HG03460 (cell line): ENCODE measurements at regions not wholly inside any gene's neighbourhood (a gene's known extent, or its start where the extent isn't known, plus 50 kb on each side); places are given as distances from the start of the nearest gene placed in this dataset.

Experiments
- ATAC-seq: cut with Tn5 transposase; IDR thresholded peaks from one replicate; pipeline ENCODE4 v1.9.1; 2021; ENCODE audit not compliant: unreplicated experiment

- no peak for ATAC-seq
Observed at GRCh38 chr4:132245319-132245718, 903.8 kb upstream of the PCDH10 start.

- no peak for ATAC-seq
Observed at GRCh38 chr4:132264176-132264575, 884.9 kb upstream of the PCDH10 start.

GRCh38 chr4:132266374-132266773 is 882.7 kb upstream of the PCDH10 start:
- no peak for ATAC-seq

DNA sequence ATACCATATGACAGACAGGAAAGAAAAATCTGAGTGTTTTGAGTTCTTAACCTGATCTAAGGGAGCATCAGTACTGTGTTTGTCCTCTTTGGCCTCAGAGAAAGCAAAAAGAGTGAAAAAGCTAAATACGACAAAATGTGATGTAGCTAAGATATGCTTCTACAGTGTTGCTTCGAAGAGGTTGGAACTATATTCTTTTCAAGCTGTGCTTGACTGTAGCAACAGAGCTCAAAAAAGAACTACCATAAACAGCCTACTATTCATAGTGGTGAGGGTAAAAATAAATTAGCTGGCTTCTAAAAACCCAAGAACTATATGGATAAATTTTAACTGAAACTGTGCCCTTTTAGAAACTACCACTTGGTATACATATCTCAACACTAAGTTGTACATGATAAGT is 881.8 kb upstream of the PCDH10 start:
- no peak for ATAC-seq

- ATAC-seq = no peak
Observed at GRCh38 chr4:132269303-132269990, 879.6 kb upstream of the PCDH10 start.

- no peak for ATAC-seq
Observed at GRCh38 chr4:132275583-132276121, 873.4 kb upstream of the PCDH10 start.

- no peak for ATAC-seq
Observed at GRCh38 chr4:132276185-132276584, 872.9 kb upstream of the PCDH10 start.

GRCh38 chr4:132276989-132277388 is 872.1 kb upstream of the PCDH10 start:
- no peak for ATAC-seq

- ATAC-seq = no peak
Observed at GRCh38 chr4:132281733-132282132, 867.4 kb upstream of the PCDH10 start.

DNA sequence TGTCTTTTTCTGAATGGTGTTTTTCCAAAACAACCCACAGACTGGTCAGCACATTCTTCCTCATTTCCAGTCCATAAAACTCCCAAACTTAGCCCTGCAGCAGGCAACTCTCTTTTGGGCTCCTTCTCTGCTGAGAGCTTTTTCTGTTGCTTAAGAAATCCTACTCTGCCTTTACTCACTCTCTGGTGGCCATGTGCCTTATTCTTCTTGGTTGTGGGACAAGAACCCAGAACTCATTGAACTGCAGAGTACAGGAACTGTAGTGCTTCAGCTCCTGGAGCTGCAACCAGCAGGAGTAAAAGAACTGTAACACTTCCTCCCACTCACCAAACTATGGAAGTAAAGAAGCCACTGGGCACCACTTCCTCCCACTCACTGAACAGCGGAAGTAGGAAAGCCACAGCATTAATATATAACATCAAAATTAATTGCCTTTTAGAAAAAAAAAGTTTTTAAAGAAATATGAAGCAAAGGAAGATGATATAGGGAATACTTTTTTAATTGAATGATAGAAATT is 864.1 kb upstream of the PCDH10 start:
- no peak for ATAC-seq

DNA sequence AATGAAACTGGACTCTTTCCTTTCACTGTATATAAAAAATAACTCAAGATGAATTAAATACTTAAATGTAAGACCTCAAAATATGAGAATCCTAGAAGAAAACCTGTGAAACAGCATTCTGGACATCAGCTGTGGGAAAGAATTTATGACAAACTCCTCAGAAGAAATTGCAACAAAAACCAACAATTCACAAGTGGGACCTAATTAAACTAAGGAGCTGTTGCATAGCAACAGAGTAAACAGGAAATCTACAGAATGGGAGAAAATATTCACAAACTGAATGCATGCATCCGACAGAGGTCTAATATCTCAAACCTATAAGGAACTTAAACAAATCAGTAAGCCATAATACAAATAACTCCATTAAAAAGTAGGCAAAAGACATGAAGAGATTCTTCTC is 851.7 kb upstream of the PCDH10 start:
- ATAC-seq = no peak

- no peak for ATAC-seq
Observed at GRCh38 chr4:132299841-132300240, 849.3 kb upstream of the PCDH10 start.

GRCh38 chr4:132312521-132312920 is 836.6 kb upstream of the PCDH10 start:
- no peak for ATAC-seq

DNA sequence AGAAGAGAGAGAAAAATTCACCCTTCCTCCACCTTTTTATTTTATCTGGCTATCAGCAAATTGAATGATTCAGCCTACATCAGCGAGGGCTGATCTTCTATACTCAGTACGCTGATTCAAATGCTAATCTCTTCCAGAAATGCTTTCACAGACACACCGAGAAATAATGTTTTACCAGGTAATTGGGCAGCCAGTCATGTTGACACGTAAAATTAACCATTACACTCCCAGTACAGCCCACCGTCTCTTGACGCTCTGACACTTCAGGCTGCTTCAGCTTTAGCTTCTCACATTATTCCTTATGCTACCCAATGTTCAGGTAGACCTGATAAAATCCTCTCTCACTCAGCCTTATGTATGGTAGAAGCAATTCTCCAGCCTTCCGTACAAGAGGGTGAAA is 835.2 kb upstream of the PCDH10 start:
- no peak for ATAC-seq

DNA sequence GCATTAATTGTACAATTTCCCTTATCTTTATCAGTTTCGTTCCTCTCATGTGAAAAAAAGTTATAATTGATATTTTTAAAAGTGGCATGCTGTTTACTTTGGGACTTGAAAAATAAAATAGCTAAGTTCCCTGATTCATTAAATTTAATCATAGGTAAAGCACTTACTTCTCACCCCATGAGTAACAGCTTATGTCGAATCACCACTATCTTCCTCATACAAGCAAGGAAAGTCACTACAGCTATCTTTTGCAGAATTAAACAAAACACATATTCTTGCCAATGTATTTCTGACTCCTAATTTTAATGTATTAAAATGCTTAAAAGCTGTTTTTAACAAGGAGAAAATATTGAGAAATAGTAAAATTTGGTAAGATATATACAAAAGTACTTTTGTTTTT is 832.4 kb upstream of the PCDH10 start:
- ATAC-seq = no peak

DNA sequence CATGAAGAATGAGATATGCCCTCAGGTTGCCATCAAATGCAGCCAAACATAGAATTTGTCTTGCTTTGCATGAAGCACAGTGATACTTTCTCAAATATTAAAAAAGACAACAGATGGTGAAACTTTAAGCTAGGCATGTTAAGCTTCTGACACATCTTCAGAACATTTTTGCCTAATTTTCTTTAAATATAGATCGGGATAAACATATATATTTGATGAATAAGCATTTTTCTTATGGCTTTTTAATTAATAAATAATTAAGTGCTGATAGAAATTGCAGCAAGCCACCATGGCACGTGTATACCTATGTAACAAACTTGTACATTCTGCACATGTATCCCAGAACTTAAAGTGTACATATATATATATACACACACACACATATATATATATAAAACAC is 831.2 kb upstream of the PCDH10 start:
- no peak for ATAC-seq

GRCh38 chr4:132328761-132329160 is 820.3 kb upstream of the PCDH10 start:
- no peak for ATAC-seq

GRCh38 chr4:132330994-132331393 is 818.1 kb upstream of the PCDH10 start:
- no peak for ATAC-seq

- no peak for ATAC-seq
Observed at GRCh38 chr4:132332932-132333723, 816.0 kb upstream of the PCDH10 start.

- ATAC-seq = no peak
Observed at GRCh38 chr4:132333724-132334047, 815.4 kb upstream of the PCDH10 start.

- no peak for ATAC-seq
Observed at GRCh38 chr4:132334081-132334480, 815.0 kb upstream of the PCDH10 start.
